Testis (tissue), 2 donors: ENCODE measurements at regions not wholly inside any gene's neighbourhood (a gene's known extent, or its start where the extent isn't known, plus 50 kb on each side); places are given as distances from the start of the nearest gene placed in this dataset.

ENCODE experiments used
- CTCF ChIP-seq, 3 experiments: fragments of 450-650 bp in 2 of 3; fragments of 200-600 bp in 1 of 3; sonication (generic) in 1 of 3; IDR thresholded peaks; one replicate each; pipeline ENCODE4 v1.5.1; 2016 to 2019; ENCODE audit warnings: antibody characterized with exemption in 3 of 3, mild to moderate bottlenecking in 2 of 3, moderate library complexity in 1 of 3
- POLR2A ChIP-seq: fragments of 450-650 bp; IDR thresholded peaks from one replicate; pipeline ENCODE4 v1.6.1; 2017; ENCODE audit warnings: antibody characterized with exemption, mild to moderate bottlenecking, moderate library complexity

DNA sequence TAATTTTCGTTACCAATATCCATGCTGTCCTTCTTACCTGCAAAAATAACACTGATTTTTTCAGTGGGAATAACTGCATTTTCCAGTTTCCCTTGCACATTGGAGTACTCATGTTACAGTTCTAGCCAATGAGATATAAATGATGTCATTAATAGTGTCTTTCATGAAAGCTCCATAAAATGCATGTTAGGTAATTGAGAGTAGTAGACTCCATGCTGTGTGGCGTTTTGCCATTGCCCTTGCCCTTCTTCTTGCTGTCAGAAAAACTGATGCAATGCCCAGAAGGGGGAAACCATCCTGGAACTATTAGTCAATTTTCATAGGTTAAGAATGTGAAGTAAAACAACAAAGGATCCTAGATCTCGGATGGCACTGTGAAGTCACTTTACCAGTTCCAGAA, 1765.3 kb downstream of the EFNA5 start:
- TF ChIP-seq POLR2A (no peak), CTCF (IDR thresholded peaks at IDR 0.05) (no peak)
